Fibroblast of villous mesenchyme (primary cell): ENCODE measurements at regions not wholly inside any gene's neighbourhood (a gene's known extent, or its start where the extent isn't known, plus 50 kb on each side); places are given as distances from the start of the nearest gene placed in this dataset.

Experiments used
- DNase-seq: peaks from one replicate; pipeline ENCODE4 v3.0.0-alpha.2; 2010; ENCODE audit warnings: low read depth
- H3K4me3 ChIP-seq: 2 replicates; pipeline ENCODE4 v1.5.1; 2011; ENCODE audit warnings: low read depth, mild to moderate bottlenecking, low read length
- CTCF ChIP-seq: IDR thresholded peaks from 2 replicates; pipeline ENCODE4 v1.5.1; 2012; ENCODE audit warnings: low read depth, mild to moderate bottlenecking, low read length; ENCODE audit not compliant: insufficient read depth

GRCh38 chr12:78316136-78316535 lies 485.4 kb downstream of the NAV3 start:
- no peak overlapping the region for H3K4me3 ChIP-seq
- no peak for TF ChIP-seq CTCF
- DNase-seq: no peak

- no peak for DNase-seq
- TF ChIP-seq CTCF: no peak
Observed at GRCh38 chr12:78316631-78317468, 486.2 kb downstream of the NAV3 start.

GRCh38 chr12:78321696-78322095 lies 491.0 kb downstream of the NAV3 start:
- TF ChIP-seq CTCF: no peak
- no peak for DNase-seq
- H3K4me3 ChIP-seq: no peak overlapping the region

More at GRCh38 chr12:78316631-78317468, 486.2 kb downstream of the NAV3 start:
- no peak overlapping the region for H3K4me3 ChIP-seq

- DNase-seq: no peak
- no peak for TF ChIP-seq CTCF
- no peak overlapping the region for H3K4me3 ChIP-seq
Observed at GRCh38 chr12:78323226-78323625, 492.5 kb downstream of the NAV3 start.

GRCh38 chr12:78324234-78324633 lies 493.5 kb downstream of the NAV3 start:
- no peak for DNase-seq
- TF ChIP-seq CTCF: no peak
- H3K4me3 ChIP-seq: no peak overlapping the region

- H3K4me3 ChIP-seq: no peak overlapping the region
- no peak for TF ChIP-seq CTCF
- no peak for DNase-seq
Observed at GRCh38 chr12:78328524-78328923, 497.8 kb downstream of the NAV3 start.

GRCh38 chr12:78330131-78330530 lies 499.4 kb downstream of the NAV3 start:
- no peak for TF ChIP-seq CTCF
- no peak for DNase-seq

More at GRCh38 chr12:78330131-78330530, 499.4 kb downstream of the NAV3 start:
- no peak overlapping the region for H3K4me3 ChIP-seq
